Right lobe of liver (tissue), 6 donors: ENCODE measurements at regions not wholly inside any gene's neighbourhood (a gene's known extent, or its start where the extent isn't known, plus 50 kb on each side); places are given as distances from the start of the nearest gene placed in this dataset.
"Not testable (repeated sequence)": the region's sequence is repeated elsewhere in the genome, so short reads cannot be mapped to it uniquely, and the experiment has no call there.

Source experiments
- ATAC-seq, 4 donors: fragments of 200-7000 bp; cut with Tn5 transposase; one replicate each; pipeline ENCODE4 v1.9.1; 2020; ENCODE audit warnings: mild to moderate bottlenecking in 4 of 4, moderate library complexity in 4 of 4
- DNase-seq, 3 donors: peaks; one replicate each; pipeline ENCODE4 v3.0.0-alpha.2; 2020
- H3K27ac ChIP-seq, 3 donors: fragments of 200-600 bp; one replicate each; pipeline ENCODE4 v1.8.0; 2022
- H3K27me3 ChIP-seq, 2 donors: fragments of 200-600 bp; one replicate each; pipeline ENCODE4 v1.8.0; 2022
- H3K36me3 ChIP-seq, 4 donors: fragments of 200-600 bp; sonication (generic) in 1 of 4; one replicate each; pipeline versions ENCODE4 v1.5.1 to v1.8.0; 2017 to 2022; ENCODE audit warnings: control low read depth in 1 of 4
- H3K4me1 ChIP-seq, 4 donors: fragments of 200-600 bp; sonication (generic) in 1 of 4; one replicate each; pipeline versions ENCODE4 v1.5.1 to v1.8.0; 2017 to 2022; ENCODE audit warnings: control low read depth in 1 of 4
- H3K4me3 ChIP-seq, 3 donors: fragments of 200-600 bp; one replicate each; pipeline ENCODE4 v1.8.0; 2022
- H3K9me3 ChIP-seq, 4 donors: fragments of 200-600 bp; sonication (generic) in 1 of 4; one replicate each; pipeline versions ENCODE4 v1.5.1 to v1.8.0; 2017 to 2022; ENCODE audit warnings: control low read depth in 1 of 4
- CTCF ChIP-seq, 4 donors: fragments of 200-600 bp in 3 of 4; fragments of 450-650 bp in 1 of 4; IDR thresholded peaks; one replicate each; pipeline versions ENCODE4 v1.5.1 to v1.8.0; 2016 to 2022; ENCODE audit warnings: antibody characterized with exemption in 4 of 4, mild to moderate bottlenecking in 2 of 4
- POLR2A ChIP-seq: fragments of 450-650 bp; IDR thresholded peaks from one replicate; pipeline ENCODE4 v1.6.1; 2017; ENCODE audit warnings: antibody characterized with exemption, mild to moderate bottlenecking
- WGBS: methylation state at CpG from one replicate; pipeline ENCODE4 v1.1.6; 2018; ENCODE audit warnings: low coverage, low lambda C conversion rate; ENCODE audit not compliant: insufficient coverage; ENCODE audit errors: missing lambda C conversion rate; 5-methylcytosine and 5-hydroxymethylcytosine counted together
- intact Hi-C, 2 donors: fragments of 100-400 bp; cut with DNase I; formaldehyde crosslinking; loops; one replicate each; pipeline versions ENCODE4 v1.11.2 to v1.14.1; 2022
- donor health status: DM: no; HTN: yes; CAD: no.
- donor health status: DM: no; HTN: no; CAD: no.
- donor health status: DM: no; HTN: no; CAD: no.
- donor health status: DM: no; HTN: yes; CAD: no.
- donor health status: DM: no; HTN: yes; CAD: no.

DNA sequence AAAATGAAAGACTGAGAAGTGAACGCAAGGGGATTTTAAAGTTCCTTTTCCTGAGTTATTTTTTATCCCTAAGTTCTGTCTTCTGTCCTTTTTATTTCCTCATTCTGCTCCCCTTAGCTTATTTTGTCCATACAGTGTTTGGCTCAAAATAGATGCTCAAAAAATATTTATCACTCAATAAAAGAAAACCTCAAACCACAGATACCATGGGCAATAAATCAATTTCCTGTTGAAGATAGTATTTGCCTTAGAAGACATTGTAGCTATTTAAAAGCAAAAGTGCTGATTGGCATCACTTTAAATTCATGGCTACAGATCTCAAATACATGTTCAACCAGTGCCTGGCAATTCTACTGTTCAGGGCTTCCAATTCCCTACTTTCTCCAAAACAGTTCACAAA is 316.5 kb upstream of the ADAMTS9 start:
- 27% methylated on average over 1 of the region's 1 CpG for WGBS
- no peak for ATAC-seq
- Histone ChIP-seq H3K27me3 (no peaks in the 10 kb centered on the region), H3K27ac (no peak overlapping the region), H3K9me3 (no peaks in the 10 kb centered on the region), H3K4me3 (no peak overlapping the region), H3K4me1 (no peaks in the 10 kb centered on the region), H3K36me3 (no peaks in the 10 kb centered on the region)
- no peak for TF ChIP-seq CTCF (IDR thresholded peaks at IDR 0.05)
- no peak for TF ChIP-seq POLR2A
- no peak for DNase-seq
- intact Hi-C loops, result no loop called here

GRCh38 chr3:65001119-65001518 is 313.3 kb upstream of the ADAMTS9 start:
- ATAC-seq, H3K4me3 ChIP-seq, intact Hi-C loops, H3K27me3 ChIP-seq, H3K36me3 ChIP-seq, H3K4me1 ChIP-seq, H3K9me3 ChIP-seq, DNase-seq, H3K27ac ChIP-seq: not testable (repeated sequence)
- 93% methylated on average over 3 of the region's 4 CpGs for WGBS

GRCh38 chr3:64998317-64998716 is 310.5 kb upstream of the ADAMTS9 start:
- intact Hi-C loops, result no loop called here
- Histone ChIP-seq H3K36me3 (no peaks in the 10 kb centered on the region), H3K4me1 (no peaks in the 10 kb centered on the region), H3K27ac (no peak overlapping the region), H3K27me3 (no peaks in the 10 kb centered on the region), H3K4me3 (no peak overlapping the region), H3K9me3 (no peaks in the 10 kb centered on the region)
- no peak for DNase-seq
- no peak for ATAC-seq
- TF ChIP-seq POLR2A (no peak), CTCF (IDR thresholded peaks at IDR 0.05) (no peak)

GRCh38 chr3:64995857-64996551 is 308.2 kb upstream of the ADAMTS9 start:
- H3K27ac ChIP-seq, result no peak overlapping the region
- ATAC-seq, result peak in 2 of 4 donors; percentile 68 to 92
- H3K27me3 ChIP-seq, result no peaks in the 10 kb centered on the region
- no peaks in the 10 kb centered on the region for H3K4me1 ChIP-seq
- TF ChIP-seq CTCF (IDR thresholded peaks at IDR 0.05), result no peak
- no peak for TF ChIP-seq POLR2A
- 23% methylated on average over 9 of the region's 9 CpGs for WGBS
- no peak for DNase-seq
- no peaks in the 10 kb centered on the region for H3K9me3 ChIP-seq
- no peaks in the 10 kb centered on the region for H3K36me3 ChIP-seq
- no peak overlapping the region for H3K4me3 ChIP-seq
- intact Hi-C loops, result no loop called here

- H3K27ac ChIP-seq, result no peak overlapping the region
- no peaks in the 10 kb centered on the region for H3K9me3 ChIP-seq
- intact Hi-C loops, result no loop called here
- 92% methylated on average over 6 of the region's 6 CpGs for WGBS
- H3K4me3 ChIP-seq, result no peak overlapping the region
- H3K27me3 ChIP-seq, result no peaks in the 10 kb centered on the region
- no peaks in the 10 kb centered on the region for H3K4me1 ChIP-seq
- ATAC-seq, result no peak
- no peak for TF ChIP-seq POLR2A
- TF ChIP-seq CTCF (IDR thresholded peaks at IDR 0.05), result no peak
- DNase-seq, result no peak
- no peaks in the 10 kb centered on the region for H3K36me3 ChIP-seq
These were observed 306.0 kb upstream of the ADAMTS9 start for GRCh38 chr3:64993781-64994180.
